Keratinocyte (primary cell): ENCODE measurements at regions not wholly inside any gene's neighbourhood (a gene's known extent, or its start where the extent isn't known, plus 50 kb on each side); places are given as distances from the start of the nearest gene placed in this dataset.

Experiments used
- DNase-seq: peaks from one replicate; pipeline ENCODE4 v3.0.0-alpha.2; 2011; ENCODE audit warnings: low read depth, missing footprints, low spot score
- FAIRE-seq: peaks from 2 replicates; lab custom pipeline; 2011; peaks lifted over from hg19 to GRCh38; lab: Jason Lieb, UNC
- H2AFZ ChIP-seq: 2 replicates; pipeline ENCODE4 v1.6.0; 2012; ENCODE audit warnings: low read length, control low read depth, inconsistent platforms; ENCODE audit not compliant: control insufficient read depth
- H3K27ac ChIP-seq: 2 replicates; pipeline ENCODE4 v1.5.1; 2011; ENCODE audit warnings: low read length; ENCODE audit not compliant: control insufficient read depth, insufficient read depth
- H3K27me3 ChIP-seq: 3 replicates; pipeline ENCODE4 v1.6.0; 2011; ENCODE audit warnings: low read length; ENCODE audit not compliant: control insufficient read depth, insufficient read depth; ENCODE audit errors: extremely low read depth
- H3K36me3 ChIP-seq, 2 experiments: 2 replicates in 1 of 2; 3 replicates in 1 of 2; pipeline ENCODE4 v1.5.1; 2011; ENCODE audit warnings: low read length in 2 of 2, mild to moderate bottlenecking in 1 of 2; ENCODE audit not compliant: control insufficient read depth in 2 of 2, insufficient read depth in 2 of 2; ENCODE audit errors: extremely low read depth in 1 of 2
- H3K4me1 ChIP-seq: 3 replicates; pipeline ENCODE4 v1.5.1; 2011; ENCODE audit warnings: low read length; ENCODE audit not compliant: control insufficient read depth, insufficient read depth; ENCODE audit errors: extremely low read depth
- H3K4me2 ChIP-seq: 3 replicates; pipeline ENCODE4 v1.6.0; 2011; ENCODE audit warnings: low read depth, low read length; ENCODE audit not compliant: control insufficient read depth, insufficient read depth; ENCODE audit errors: extremely low read depth
- H3K4me3 ChIP-seq, 3 experiments: fragments of 200-600 bp in 1 of 3; sonication (generic) in 1 of 3; 2 replicates in 2 of 3; 3 replicates in 1 of 3; pipeline ENCODE4 v1.5.1; 2011 to 2016; ENCODE audit warnings: low read length in 3 of 3, mild to moderate bottlenecking in 3 of 3, control low read depth in 2 of 3, inconsistent platforms in 1 of 3, low read depth in 1 of 3, mixed read lengths in 1 of 3, mixed run types in 1 of 3, moderate library complexity in 1 of 3; ENCODE audit not compliant: control insufficient read depth in 2 of 3, insufficient read depth in 2 of 3; ENCODE audit errors: extremely low read depth in 1 of 3
- H3K79me2 ChIP-seq: 2 replicates; pipeline ENCODE4 v1.6.0; 2012; ENCODE audit warnings: low read length; ENCODE audit not compliant: control insufficient read depth, insufficient read depth
- H3K9ac ChIP-seq: 3 replicates; pipeline ENCODE4 v1.6.0; 2011; ENCODE audit warnings: low read length; ENCODE audit not compliant: control insufficient read depth, insufficient read depth; ENCODE audit errors: extremely low read depth
- H3K9me1 ChIP-seq: 3 replicates; pipeline ENCODE4 v1.6.0; 2011; ENCODE audit warnings: low read length; ENCODE audit not compliant: control insufficient read depth, insufficient read depth; ENCODE audit errors: extremely low read depth
- H3K9me3 ChIP-seq: 2 replicates; pipeline ENCODE4 v1.5.1; 2012; ENCODE audit warnings: low read depth, low read length; ENCODE audit not compliant: control insufficient read depth
- H4K20me1 ChIP-seq: 3 replicates; pipeline ENCODE4 v1.6.0; 2011; ENCODE audit warnings: low read length; ENCODE audit not compliant: control insufficient read depth, insufficient read depth; ENCODE audit errors: extremely low read depth
- CTCF ChIP-seq, 3 experiments: IDR thresholded peaks in 1 of 3; conservative IDR thresholded peaks in 1 of 3; optimal IDR thresholded peaks in 1 of 3; 2 replicates in 2 of 3; 3 replicates in 1 of 3; pipeline versions ENCODE3 to v1.5.1; 2011; ENCODE audit warnings: low read length in 3 of 3, mild to moderate bottlenecking in 3 of 3, moderate library complexity in 2 of 3, control low read depth in 1 of 3, inconsistent platforms in 1 of 3; ENCODE audit not compliant: insufficient read depth in 2 of 3; ENCODE audit errors: extremely low read depth in 1 of 3
- EZH2 ChIP-seq: IDR thresholded peaks from one replicate; pipeline ENCODE4 v1.6.1; 2012; ENCODE audit warnings: inconsistent platforms, mild to moderate bottlenecking, low read length, moderate library complexity
- dilution Hi-C: fragments of 300-500 bp; cut with MboI; formaldehyde crosslinking; loops from one replicate; pipeline ENCODE4 v1.7.0; 2020; ENCODE audit warnings: low sequenced_read_pairs; ENCODE audit not compliant: extremely low pct_ligation_motif_present

DNA sequence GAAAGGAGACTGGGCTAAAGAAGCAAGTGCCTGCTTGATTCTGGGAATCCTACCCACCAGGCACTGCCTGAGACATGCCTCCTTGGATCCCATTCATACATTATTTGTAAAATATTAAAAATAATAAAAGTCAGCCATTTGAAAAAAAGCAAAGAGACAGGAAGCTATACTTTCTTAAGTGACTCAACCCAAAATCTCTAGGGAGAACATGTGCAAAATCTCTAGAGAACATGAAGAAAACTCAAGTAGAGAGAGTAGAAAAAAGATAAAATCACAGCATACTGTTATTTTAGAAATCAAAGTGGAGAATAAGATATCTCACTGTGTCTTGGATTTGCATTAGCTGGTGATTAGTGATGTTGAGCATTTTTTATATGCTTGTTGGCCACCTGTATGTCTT, 197.2 kb upstream of the GGTLC1 start:
- H3K27ac ChIP-seq, result no peak overlapping the region
- H3K4me2 ChIP-seq, result no peak overlapping the region
- no peaks in the 10 kb centered on the region for H4K20me1 ChIP-seq
- no peaks in the 10 kb centered on the region for H3K27me3 ChIP-seq
- DNase-seq (no peak), FAIRE-seq (no peak)
- TF ChIP-seq EZH2 (no peak), CTCF (optimal IDR thresholded peaks at IDR 0.05 in 1 of 3, IDR thresholded peaks at IDR 0.05 in 1 of 3, conservative IDR thresholded peaks at IDR 0.05 in 1 of 3; ENCODE audit: extremely low read depth in 1 of 3, insufficient read depth in 2 of 3, low read length in 3 of 3) (no peak)
- no peaks in the 10 kb centered on the region for H3K4me1 ChIP-seq
- no peak overlapping the region for H3K9ac ChIP-seq
- H3K9me1 ChIP-seq, result no peaks in the 10 kb centered on the region
- dilution Hi-C loops, result no loop called here
- H3K9me3 ChIP-seq, result no peaks in the 10 kb centered on the region
- H3K36me3 ChIP-seq, result no peaks in the 10 kb centered on the region
- no peak overlapping the region for H3K4me3 ChIP-seq
- no peaks in the 10 kb centered on the region for H3K79me2 ChIP-seq
- no peak overlapping the region for H2AFZ ChIP-seq

DNA sequence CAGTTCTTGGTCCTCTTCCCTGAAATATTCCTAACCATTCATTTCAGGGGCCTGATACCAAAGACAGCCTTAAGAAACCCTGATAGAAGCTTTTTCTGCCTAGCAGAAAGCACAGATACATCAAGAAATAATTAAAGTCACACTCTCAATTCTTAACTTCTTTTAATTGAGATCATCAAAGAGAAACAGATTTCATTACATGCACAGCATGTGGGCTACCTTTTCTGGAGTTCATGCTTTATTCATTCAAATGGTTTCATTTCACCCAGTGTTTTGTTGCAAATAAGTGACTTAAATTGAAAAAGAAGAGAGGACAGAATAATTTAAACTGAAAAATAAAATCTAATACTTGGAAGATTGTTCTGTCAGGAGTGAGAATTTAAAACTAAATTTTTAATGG, 192.6 kb upstream of the GGTLC1 start:
- Histone ChIP-seq H3K79me2 (no peaks in the 10 kb centered on the region), H3K36me3 (no peaks in the 10 kb centered on the region), H3K9ac (no peak overlapping the region), H3K27me3 (no peaks in the 10 kb centered on the region), H3K9me1 (no peaks in the 10 kb centered on the region), H3K9me3 (no peaks in the 10 kb centered on the region), H3K4me1 (no peaks in the 10 kb centered on the region), H3K4me3 (no peak overlapping the region), H3K4me2 (no peak overlapping the region), H3K27ac (no peak overlapping the region), H4K20me1 (no peaks in the 10 kb centered on the region), H2AFZ (no peak overlapping the region)
- dilution Hi-C loops, result no loop called here
- DNase-seq (no peak), FAIRE-seq (no peak)
- no peak for TF ChIP-seq CTCF (optimal IDR thresholded peaks at IDR 0.05 in 1 of 3, IDR thresholded peaks at IDR 0.05 in 1 of 3, conservative IDR thresholded peaks at IDR 0.05 in 1 of 3; ENCODE audit: extremely low read depth in 1 of 3, insufficient read depth in 2 of 3, low read length in 3 of 3)
- no peak for TF ChIP-seq EZH2
